Liver (tissue), 8 donors: ENCODE measurements at regions not wholly inside any gene's neighbourhood (a gene's known extent, or its start where the extent isn't known, plus 50 kb on each side); places are given as distances from the start of the nearest gene placed in this dataset.

Experiments
- DNase-seq: peaks from one replicate; pipeline ENCODE4 v3.0.0-alpha.2; 2017; ENCODE audit warnings: low spot score
- H3K27ac ChIP-seq, 2 donors: one replicate each; pipeline ENCODE4 v1.7.0; 2013; ENCODE audit warnings: inconsistent platforms in 2 of 2, low read length in 2 of 2, control low read depth in 1 of 2, low read depth in 1 of 2, mild to moderate bottlenecking in 1 of 2
- H3K27me3 ChIP-seq, 4 donors: one replicate each; pipeline versions ENCODE4 v1.6.1 to v1.7.0; 2013; ENCODE audit warnings: low read length in 3 of 4, inconsistent platforms in 1 of 4, mild to moderate bottlenecking in 1 of 4, moderate library complexity in 1 of 4; ENCODE audit not compliant: control insufficient read depth in 4 of 4, insufficient read depth in 4 of 4
- H3K36me3 ChIP-seq, 4 donors: one replicate each; pipeline versions ENCODE4 v1.6.1 to v1.7.0; 2013; ENCODE audit warnings: low read length in 3 of 4, mild to moderate bottlenecking in 3 of 4, low read depth in 1 of 4, moderate library complexity in 1 of 4; ENCODE audit not compliant: control insufficient read depth in 4 of 4, insufficient read depth in 3 of 4
- H3K4me1 ChIP-seq, 4 donors: one replicate each; pipeline versions ENCODE4 v1.6.1 to v1.7.0; 2013; ENCODE audit warnings: low read length in 3 of 4, mild to moderate bottlenecking in 3 of 4, moderate library complexity in 1 of 4; ENCODE audit not compliant: control insufficient read depth in 4 of 4, insufficient read depth in 4 of 4
- H3K4me3 ChIP-seq, 3 donors: one replicate each; pipeline versions ENCODE4 v1.6.1 to v1.7.0; 2013; ENCODE audit warnings: low read length in 3 of 3, control low read depth in 1 of 3, low read depth in 1 of 3, mild to moderate bottlenecking in 1 of 3
- H3K9ac ChIP-seq, 2 donors: one replicate each; pipeline ENCODE4 v1.7.0; 2013; ENCODE audit warnings: low read length in 2 of 2, mild to moderate bottlenecking in 2 of 2, moderate library complexity in 2 of 2, control low read depth in 1 of 2, low read depth in 1 of 2
- H3K9me3 ChIP-seq, 4 donors: one replicate each; pipeline versions ENCODE4 v1.6.1 to v1.7.0; 2013; ENCODE audit warnings: low read length in 3 of 4; ENCODE audit not compliant: control insufficient read depth in 4 of 4
- ATF3 ChIP-seq: IDR thresholded peaks from 2 replicates; pipeline ENCODE4 v1.6.1; 2016; ENCODE audit warnings: antibody characterized with exemption
- CTCF ChIP-seq: fragments of 150-350 bp; IDR thresholded peaks from 2 replicates; pipeline ENCODE4 v1.5.1; 2017; ENCODE audit warnings: improper control_type of control experiment, low read depth, low read length; ENCODE audit not compliant: missing input control
- EGR1 ChIP-seq, 2 donors: IDR thresholded peaks; 2 replicates each; pipeline ENCODE4 v1.6.1; 2016 to 2018; ENCODE audit warnings: antibody characterized with exemption in 2 of 2, low read depth in 2 of 2
- FOXA1 ChIP-seq: IDR thresholded peaks from 2 replicates; pipeline ENCODE4 v1.6.1; 2016; ENCODE audit warnings: antibody characterized with exemption
- FOXA2 ChIP-seq: IDR thresholded peaks from 2 replicates; pipeline ENCODE4 v1.6.1; 2016; ENCODE audit warnings: antibody characterized with exemption
- GABPA ChIP-seq, 2 donors: IDR thresholded peaks in 1 of 2; conservative IDR thresholded peaks in 1 of 2; 2 replicates each; pipeline ENCODE4 v1.6.1; 2016; ENCODE audit warnings: antibody characterized with exemption in 2 of 2, mild to moderate bottlenecking in 1 of 2, moderate library complexity in 1 of 2
- HNF4A ChIP-seq, 2 donors: conservative IDR thresholded peaks; 2 replicates each; pipeline ENCODE4 v1.6.1; 2016; ENCODE audit warnings: antibody characterized with exemption in 2 of 2, mild to moderate bottlenecking in 2 of 2
- HNF4G ChIP-seq: IDR thresholded peaks from 2 replicates; pipeline ENCODE4 v1.6.1; 2016; ENCODE audit warnings: antibody characterized with exemption
- JUND ChIP-seq, 2 donors: IDR thresholded peaks; 2 replicates each; pipeline ENCODE4 v1.6.1; 2016; ENCODE audit warnings: antibody characterized with exemption in 2 of 2
- MAX ChIP-seq: IDR thresholded peaks from 2 replicates; pipeline ENCODE4 v1.6.1; 2016; ENCODE audit warnings: antibody characterized with exemption
- NR2F2 ChIP-seq: IDR thresholded peaks from 2 replicates; pipeline ENCODE4 v1.6.1; 2016; ENCODE audit warnings: antibody characterized with exemption
- RAD21 ChIP-seq, 2 donors: IDR thresholded peaks; 2 replicates each; pipeline ENCODE4 v1.6.1; 2016; ENCODE audit warnings: antibody characterized with exemption in 2 of 2, mild to moderate bottlenecking in 2 of 2
- REST ChIP-seq: IDR thresholded peaks from 2 replicates; pipeline ENCODE4 v1.6.1; 2016; ENCODE audit warnings: antibody characterized with exemption, mild to moderate bottlenecking
- RXRA ChIP-seq, 2 donors: IDR thresholded peaks; 2 replicates each; pipeline ENCODE4 v1.6.1; 2017 to 2018; ENCODE audit warnings: antibody characterized with exemption in 2 of 2, mild to moderate bottlenecking in 1 of 2
- SP1 ChIP-seq: IDR thresholded peaks from 2 replicates; pipeline ENCODE4 v1.6.1; 2018; ENCODE audit warnings: antibody characterized with exemption, mild to moderate bottlenecking
- TAF1 ChIP-seq: conservative IDR thresholded peaks from 2 replicates; pipeline ENCODE4 v1.6.1; 2016; ENCODE audit warnings: antibody characterized with exemption, mild to moderate bottlenecking
- ZBTB33 ChIP-seq: IDR thresholded peaks from 2 replicates; pipeline ENCODE4 v1.6.1; 2016; ENCODE audit warnings: antibody characterized with exemption
- WGBS: extraction: QIAGEN DNeasy Blood & Tissue Kit; methylation state at CpG from one replicate; pipeline ENCODE4 v1.1.7; 2013; 5-methylcytosine and 5-hydroxymethylcytosine counted together
- donor health status: healthy.
- donor health status: healthy.
- donor health status: healthy.
- donor health status: healthy.
- donor health status: healthy.

GRCh38 chr13:107531180-107531579 lies 684.2 kb downstream of the LIG4 start:
- 62% methylated on average over 3 of the region's 3 CpGs for WGBS
- H3K4me3 ChIP-seq = no peak overlapping the region
- TF ChIP-seq RXRA (IDR thresholded peaks at IDR 0.05) = no peak
- no peak for TF ChIP-seq RAD21 (IDR thresholded peaks at IDR 0.05)
- TF ChIP-seq NR2F2 = no peak
- no peak for TF ChIP-seq CTCF
- no peak for TF ChIP-seq EGR1 (IDR thresholded peaks at IDR 0.05; ENCODE audit: low read depth in 2 of 2)
- no peak for TF ChIP-seq HNF4G
- no peak for TF ChIP-seq ATF3
- no peak for TF ChIP-seq ZBTB33
- TF ChIP-seq TAF1 = no peak
- no peak for TF ChIP-seq GABPA (IDR thresholded peaks at IDR 0.05 in 1 of 2, conservative IDR thresholded peaks at IDR 0.05 in 1 of 2)
- no peak for TF ChIP-seq FOXA2
- TF ChIP-seq FOXA1 = no peak
- no peak for TF ChIP-seq SP1
- H3K27me3 ChIP-seq = no peaks in the 10 kb centered on the region
- H3K36me3 ChIP-seq = no peaks in the 10 kb centered on the region
- H3K4me1 ChIP-seq = no peaks in the 10 kb centered on the region
- no peak overlapping the region for H3K9ac ChIP-seq
- no peaks in the 10 kb centered on the region for H3K9me3 ChIP-seq
- DNase-seq = no peak
- no peak overlapping the region for H3K27ac ChIP-seq

- no peak for TF ChIP-seq ZBTB33
- no peak for TF ChIP-seq EGR1 (IDR thresholded peaks at IDR 0.05; ENCODE audit: low read depth in 2 of 2)
- no peak for TF ChIP-seq JUND (IDR thresholded peaks at IDR 0.05)
- TF ChIP-seq HNF4G = no peak
- TF ChIP-seq FOXA1 = no peak
- no peak for TF ChIP-seq ATF3
- TF ChIP-seq NR2F2 = no peak
- TF ChIP-seq FOXA2 = no peak
- TF ChIP-seq REST = no peak
- no peak for TF ChIP-seq GABPA (IDR thresholded peaks at IDR 0.05 in 1 of 2, conservative IDR thresholded peaks at IDR 0.05 in 1 of 2)
- TF ChIP-seq CTCF = no peak
- TF ChIP-seq RAD21 (IDR thresholded peaks at IDR 0.05) = no peak
- TF ChIP-seq HNF4A (conservative IDR thresholded peaks at IDR 0.05) = no peak
- TF ChIP-seq RXRA (IDR thresholded peaks at IDR 0.05) = no peak
- no peak for TF ChIP-seq SP1
- no peak for TF ChIP-seq MAX
- H3K27ac ChIP-seq = no peak overlapping the region
- no peaks in the 10 kb centered on the region for H3K36me3 ChIP-seq
- DNase-seq = no peak
- no peaks in the 10 kb centered on the region for H3K4me1 ChIP-seq
- 68% methylated on average over 4 of the region's 4 CpGs for WGBS
- H3K9me3 ChIP-seq = no peaks in the 10 kb centered on the region
- H3K9ac ChIP-seq = no peak overlapping the region
- H3K4me3 ChIP-seq = no peak overlapping the region
- no peaks in the 10 kb centered on the region for H3K27me3 ChIP-seq
Observed at GRCh38 chr13:107529035-107529434, 686.3 kb downstream of the LIG4 start.
